ENCODE measurements at regions not wholly inside any gene's neighbourhood (a gene's known extent, or its start where the extent isn't known, plus 50 kb on each side); places are given as distances from the start of the nearest gene placed in this dataset.

DNA sequence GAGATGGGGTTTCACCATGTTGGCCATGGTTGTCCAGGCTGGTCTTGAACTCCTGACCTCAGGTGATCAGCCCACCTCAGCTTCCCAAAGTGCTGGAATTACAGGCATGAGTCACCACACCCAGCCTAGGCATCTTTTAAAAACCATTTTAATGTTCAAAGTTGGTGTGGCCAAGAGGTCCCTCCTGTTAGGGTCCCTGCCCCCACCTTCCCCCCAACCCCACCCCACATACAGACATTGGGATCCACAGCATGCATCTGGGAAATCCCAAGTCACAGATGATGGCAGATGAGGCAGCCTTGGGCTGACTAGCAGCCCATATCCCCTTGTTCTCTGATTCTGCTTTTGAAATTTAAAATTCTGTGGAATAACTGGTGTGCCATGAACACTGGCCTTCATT, 226.0 kb downstream of the KATNAL1 start:
- Histone ChIP-seq H3K18ac (ENCODE audit: extremely low read depth, low read length) (no peak overlapping the region), H3K23me2 (ENCODE audit: low read depth, low read length) (no peaks in the 10 kb centered on the region), H3K4me3 (ENCODE audit: extremely low read depth in 1 of 4, insufficient read depth in 2 of 4, low read depth in 3 of 4, low read length in 4 of 4) (no peak overlapping the region), H3K4ac (replicated peaks; ENCODE audit: insufficient read length, low read depth, low read length) (no peak overlapping the region), H2BK12ac (ENCODE audit: low read depth, low read length) (no peak overlapping the region), H4K5ac (ENCODE audit: insufficient read length, low read depth, low read length) (no peak overlapping the region), H2AFZ (ENCODE audit: low read length) (no peak overlapping the region), H3K56ac (replicated peaks; ENCODE audit: insufficient read length, low read depth, low read length) (no peak overlapping the region), H3K27me3 (replicated peaks in 1 of 4; ENCODE audit: control insufficient read depth in 3 of 4, extremely low read depth in 1 of 4, insufficient read depth in 3 of 4, low read length in 3 of 4) (no peaks in the 10 kb centered on the region), H2BK15ac (ENCODE audit: low read length) (no peak overlapping the region), H3K79me1 (ENCODE audit: low read depth, low read length) (no peaks in the 10 kb centered on the region), H2BK20ac (ENCODE audit: low read length) (no peak overlapping the region), H4K20me1 (replicated peaks in 1 of 2; ENCODE audit: control insufficient read depth in 1 of 2, insufficient read depth in 2 of 2, low read length in 2 of 2) (no peaks in the 10 kb centered on the region), H2BK120ac (replicated peaks; ENCODE audit: low read depth, low read length) (no peak overlapping the region), H3K23ac (ENCODE audit: insufficient read length) (no peak overlapping the region), H3K36me3 (ENCODE audit: control insufficient read depth in 2 of 4, insufficient read depth in 4 of 4, low read length in 3 of 4) (no peaks in the 10 kb centered on the region; a peak in 1 of 8 replicates), H4K8ac (ENCODE audit: extremely low read depth, insufficient read depth, low read length) (no peak overlapping the region), H3K4me1 (replicated peaks in 1 of 4; ENCODE audit: control insufficient read depth in 3 of 4, insufficient read depth in 4 of 4, low read length in 3 of 4) (peaks cover 0 to 3% (median 0%) of the 10 kb centered on the region in 4 experiments; a peak in 2 of 7 replicates), H3K4me2 (ENCODE audit: insufficient read depth in 1 of 2, low read depth in 2 of 2, low read length in 2 of 2) (no peak overlapping the region), H2BK5ac (ENCODE audit: low read depth, low read length) (no peak overlapping the region), H3K27ac (ENCODE audit: low read depth, low read length) (no peak overlapping the region), H4K91ac (replicated peaks; ENCODE audit: insufficient read length, low read length) (no peak overlapping the region), H2AK5ac (ENCODE audit: low read depth, low read length) (no peak overlapping the region), H3K14ac (ENCODE audit: insufficient read length) (no peak overlapping the region), H3K79me2 (ENCODE audit: control insufficient read depth in 1 of 2, insufficient read depth in 2 of 2, low read length in 2 of 2) (no peaks in the 10 kb centered on the region), H3K9me3 (ENCODE audit: insufficient read depth in 2 of 2, low read depth in 1 of 2, low read length in 1 of 2) (peaks cover 17 to 19% of the 10 kb centered on the region in 2 experiments), H3K9ac (replicated peaks in 1 of 4; ENCODE audit: extremely low read depth in 1 of 4, low read depth in 3 of 4, low read length in 3 of 4) (no peak overlapping the region)
- CTCF ChIA-PET (ENCODE audit: partially characterized antibody), result no interaction called here
- DNase-seq (ENCODE audit: low read depth in 1 of 2, low spot score in 2 of 2) (no peak), FAIRE-seq (no peak)
- POLR2A ChIA-PET (ENCODE audit: partially characterized antibody), result no interaction called here
- TF ChIP-seq SRF (IDR thresholded peaks at IDR 0.05; ENCODE audit: low read depth, low read length) (no peak), ZNF274 (IDR thresholded peaks at IDR 0.05; ENCODE audit: borderline replicate concordance, extremely low read depth, low read length) (no peak), RAD21 (IDR thresholded peaks at IDR 0.05 in 1 of 2, conservative IDR thresholded peaks at IDR 0.05 in 1 of 2; ENCODE audit: low read depth in 2 of 2, low read length in 2 of 2) (no peak), FOSL1 (IDR thresholded peaks at IDR 0.05; ENCODE audit: insufficient read depth, low read depth, low read length) (no peak), KDM4A (IDR thresholded peaks at IDR 0.05; ENCODE audit: low read depth, low read length, severe bottlenecking) (no peak), TCF12 (IDR thresholded peaks at IDR 0.05; ENCODE audit: low read depth, low read length) (no peak), CTBP2 (IDR thresholded peaks at IDR 0.05; ENCODE audit: borderline replicate concordance, insufficient read depth, insufficient read length, low read length) (no peak), CEBPB (IDR thresholded peaks at IDR 0.05; ENCODE audit: low read depth, low read length) (no peak), RXRA (IDR thresholded peaks at IDR 0.05; ENCODE audit: insufficient read depth, low read depth, low read length) (no peak), CBX8 (IDR thresholded peaks at IDR 0.05; ENCODE audit: borderline replicate concordance, low read depth, low read length) (no peak), JUN (IDR thresholded peaks at IDR 0.05; ENCODE audit: low read depth, low read length) (no peak), GTF2F1 (IDR thresholded peaks at IDR 0.05; ENCODE audit: borderline replicate concordance, low read depth, low read length) (no peak)
- TF ChIP-seq, protein P1, sequence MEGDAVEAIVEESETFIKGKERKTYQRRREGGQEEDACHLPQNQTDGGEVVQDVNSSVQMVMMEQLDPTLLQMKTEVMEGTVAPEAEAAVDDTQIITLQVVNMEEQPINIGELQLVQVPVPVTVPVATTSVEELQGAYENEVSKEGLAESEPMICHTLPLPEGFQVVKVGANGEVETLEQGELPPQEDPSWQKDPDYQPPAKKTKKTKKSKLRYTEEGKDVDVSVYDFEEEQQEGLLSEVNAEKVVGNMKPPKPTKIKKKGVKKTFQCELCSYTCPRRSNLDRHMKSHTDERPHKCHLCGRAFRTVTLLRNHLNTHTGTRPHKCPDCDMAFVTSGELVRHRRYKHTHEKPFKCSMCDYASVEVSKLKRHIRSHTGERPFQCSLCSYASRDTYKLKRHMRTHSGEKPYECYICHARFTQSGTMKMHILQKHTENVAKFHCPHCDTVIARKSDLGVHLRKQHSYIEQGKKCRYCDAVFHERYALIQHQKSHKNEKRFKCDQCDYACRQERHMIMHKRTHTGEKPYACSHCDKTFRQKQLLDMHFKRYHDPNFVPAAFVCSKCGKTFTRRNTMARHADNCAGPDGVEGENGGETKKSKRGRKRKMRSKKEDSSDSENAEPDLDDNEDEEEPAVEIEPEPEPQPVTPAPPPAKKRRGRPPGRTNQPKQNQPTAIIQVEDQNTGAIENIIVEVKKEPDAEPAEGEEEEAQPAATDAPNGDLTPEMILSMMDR (IDR thresholded peaks at IDR 0.05; ENCODE audit: control extremely low read depth in 1 of 3, insufficient read depth in 1 of 3, low read depth in 1 of 3, low read length in 3 of 3), result no peak
